ENCODE measurements at regions not wholly inside any gene's neighbourhood (a gene's known extent, or its start where the extent isn't known, plus 50 kb on each side); places are given as distances from the start of the nearest gene placed in this dataset.
"Not testable (repeated sequence)": the region's sequence is repeated elsewhere in the genome, so short reads cannot be mapped to it uniquely, and the experiment has no call there.

DNA sequence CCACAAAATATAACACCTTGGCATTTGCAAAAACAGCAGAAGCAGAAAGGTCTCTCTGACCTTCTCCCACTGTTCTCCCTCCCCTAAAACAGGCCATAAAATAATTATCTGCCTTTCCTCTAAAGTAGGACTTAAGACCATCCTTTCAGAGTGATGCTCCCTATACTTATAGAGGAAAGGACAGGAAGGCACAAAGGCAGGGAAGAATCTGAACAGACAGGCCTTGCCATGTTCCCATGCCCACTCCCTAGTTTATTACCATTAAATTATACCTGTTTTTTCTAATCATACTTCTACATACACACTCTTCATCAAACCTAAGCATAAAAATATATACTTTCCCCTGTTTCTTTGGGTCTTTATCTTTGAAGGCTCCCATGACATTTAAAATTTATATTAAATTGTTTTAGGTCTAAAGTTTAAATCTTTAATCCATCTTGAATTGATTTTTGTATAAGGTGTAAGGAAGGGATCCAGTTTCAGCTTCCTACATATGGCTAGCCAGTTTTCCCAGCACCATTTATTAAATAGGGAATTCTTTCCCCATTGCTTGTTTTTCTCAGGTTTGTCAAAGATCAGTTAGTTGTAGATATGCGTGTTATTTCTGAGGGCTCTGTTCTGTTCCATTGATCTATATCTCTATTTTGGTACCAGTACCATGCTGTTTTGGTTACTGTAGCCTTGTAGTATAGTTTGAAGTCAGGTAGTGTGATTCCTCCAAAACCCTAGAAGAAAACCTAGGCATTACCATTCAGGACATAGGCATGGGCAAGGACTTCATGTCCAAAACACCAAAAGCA, 755.8 kb upstream of the ADGRB3 start:
- H2BK20ac ChIP-seq (ENCODE audit: low read length); FAIRE-seq; H3K27me3 ChIP-seq (replicated peaks in 1 of 4; ENCODE audit: control insufficient read depth in 3 of 4, extremely low read depth in 1 of 4, insufficient read depth in 3 of 4, low read length in 3 of 4); H3K23me2 ChIP-seq (ENCODE audit: low read depth, low read length); H3K56ac ChIP-seq (replicated peaks; ENCODE audit: insufficient read length, low read depth, low read length); H2BK120ac ChIP-seq (replicated peaks; ENCODE audit: low read depth, low read length); H3K36me3 ChIP-seq (ENCODE audit: control insufficient read depth in 2 of 4, insufficient read depth in 4 of 4, low read length in 3 of 4); DNase-seq (ENCODE audit: low read depth in 1 of 2, low spot score in 2 of 2); H3K18ac ChIP-seq (ENCODE audit: extremely low read depth, low read length); POLR2A ChIA-PET (ENCODE audit: partially characterized antibody); H2AFZ ChIP-seq (ENCODE audit: low read length); H3K4me1 ChIP-seq (replicated peaks in 1 of 4; ENCODE audit: control insufficient read depth in 3 of 4, insufficient read depth in 4 of 4, low read length in 3 of 4); H2BK12ac ChIP-seq (ENCODE audit: low read depth, low read length); H3K79me2 ChIP-seq (ENCODE audit: control insufficient read depth in 1 of 2, insufficient read depth in 2 of 2, low read length in 2 of 2); H2BK15ac ChIP-seq (ENCODE audit: low read length); H3K23ac ChIP-seq (ENCODE audit: insufficient read length); H3K27ac ChIP-seq (ENCODE audit: low read depth, low read length); H3K9ac ChIP-seq (replicated peaks in 1 of 4; ENCODE audit: extremely low read depth in 1 of 4, low read depth in 3 of 4, low read length in 3 of 4); CTCF ChIA-PET (ENCODE audit: partially characterized antibody); H2AK5ac ChIP-seq (ENCODE audit: low read depth, low read length); H3K14ac ChIP-seq (ENCODE audit: insufficient read length); H2BK5ac ChIP-seq (ENCODE audit: low read depth, low read length); H4K91ac ChIP-seq (replicated peaks; ENCODE audit: insufficient read length, low read length); H3K4me2 ChIP-seq (ENCODE audit: insufficient read depth in 1 of 2, low read depth in 2 of 2, low read length in 2 of 2); H4K8ac ChIP-seq (ENCODE audit: extremely low read depth, insufficient read depth, low read length); H3K9me3 ChIP-seq (ENCODE audit: insufficient read depth in 2 of 2, low read depth in 1 of 2, low read length in 1 of 2); H3K4me3 ChIP-seq (ENCODE audit: extremely low read depth in 1 of 4, insufficient read depth in 2 of 4, low read depth in 3 of 4, low read length in 4 of 4); H3K79me1 ChIP-seq (ENCODE audit: low read depth, low read length); H3K4ac ChIP-seq (replicated peaks; ENCODE audit: insufficient read length, low read depth, low read length); H4K5ac ChIP-seq (ENCODE audit: insufficient read length, low read depth, low read length); H4K20me1 ChIP-seq (replicated peaks in 1 of 2; ENCODE audit: control insufficient read depth in 1 of 2, insufficient read depth in 2 of 2, low read length in 2 of 2): not testable (repeated sequence)
- 93% methylated on average over 1 of the region's 1 CpG; no CpG with 5 or more reads in 1 of the 2 experiments for WGBS, 2 experiments (ENCODE audit: extremely low coverage in 1 of 2, insufficient coverage in 1 of 2, insufficient read length in 1 of 2, insufficient replicate concordance in 2 of 2, low coverage in 1 of 2, low lambda C conversion rate in 2 of 2, missing lambda C conversion rate in 1 of 2)

- DNase-seq (ENCODE audit: low read depth in 1 of 2, low spot score in 2 of 2); H4K20me1 ChIP-seq (replicated peaks in 1 of 2; ENCODE audit: control insufficient read depth in 1 of 2, insufficient read depth in 2 of 2, low read length in 2 of 2); H3K23ac ChIP-seq (ENCODE audit: insufficient read length); H3K4ac ChIP-seq (replicated peaks; ENCODE audit: insufficient read length, low read depth, low read length); H2BK120ac ChIP-seq (replicated peaks; ENCODE audit: low read depth, low read length); H2AK5ac ChIP-seq (ENCODE audit: low read depth, low read length); H3K79me1 ChIP-seq (ENCODE audit: low read depth, low read length); H4K8ac ChIP-seq (ENCODE audit: extremely low read depth, insufficient read depth, low read length); H3K9ac ChIP-seq (replicated peaks in 1 of 4; ENCODE audit: extremely low read depth in 1 of 4, low read depth in 3 of 4, low read length in 3 of 4); H3K36me3 ChIP-seq (ENCODE audit: control insufficient read depth in 2 of 4, insufficient read depth in 4 of 4, low read length in 3 of 4); CTCF ChIA-PET (ENCODE audit: partially characterized antibody); POLR2A ChIA-PET (ENCODE audit: partially characterized antibody); H3K56ac ChIP-seq (replicated peaks; ENCODE audit: insufficient read length, low read depth, low read length); FAIRE-seq; H2BK5ac ChIP-seq (ENCODE audit: low read depth, low read length); H3K27me3 ChIP-seq (replicated peaks in 1 of 4; ENCODE audit: control insufficient read depth in 3 of 4, extremely low read depth in 1 of 4, insufficient read depth in 3 of 4, low read length in 3 of 4); H3K18ac ChIP-seq (ENCODE audit: extremely low read depth, low read length); H3K9me3 ChIP-seq (ENCODE audit: insufficient read depth in 2 of 2, low read depth in 1 of 2, low read length in 1 of 2); H3K4me2 ChIP-seq (ENCODE audit: insufficient read depth in 1 of 2, low read depth in 2 of 2, low read length in 2 of 2); H3K79me2 ChIP-seq (ENCODE audit: control insufficient read depth in 1 of 2, insufficient read depth in 2 of 2, low read length in 2 of 2); H3K27ac ChIP-seq (ENCODE audit: low read depth, low read length); H3K4me3 ChIP-seq (ENCODE audit: extremely low read depth in 1 of 4, insufficient read depth in 2 of 4, low read depth in 3 of 4, low read length in 4 of 4); H3K23me2 ChIP-seq (ENCODE audit: low read depth, low read length); H2BK12ac ChIP-seq (ENCODE audit: low read depth, low read length); H2BK15ac ChIP-seq (ENCODE audit: low read length); H2AFZ ChIP-seq (ENCODE audit: low read length); H3K4me1 ChIP-seq (replicated peaks in 1 of 4; ENCODE audit: control insufficient read depth in 3 of 4, insufficient read depth in 4 of 4, low read length in 3 of 4); H4K91ac ChIP-seq (replicated peaks; ENCODE audit: insufficient read length, low read length); H2BK20ac ChIP-seq (ENCODE audit: low read length); H4K5ac ChIP-seq (ENCODE audit: insufficient read length, low read depth, low read length); H3K14ac ChIP-seq (ENCODE audit: insufficient read length): not testable (repeated sequence)
- 93 to 100% methylated on average over 1 to 7 of the region's 7 CpGs for WGBS, 2 experiments (ENCODE audit: extremely low coverage in 1 of 2, insufficient coverage in 1 of 2, insufficient read length in 1 of 2, insufficient replicate concordance in 2 of 2, low coverage in 1 of 2, low lambda C conversion rate in 2 of 2, missing lambda C conversion rate in 1 of 2)
These were observed 756.9 kb upstream of the ADGRB3 start for GRCh38 chr6:67878216-67878615.

Data from H1 (cell line).